ENCODE measurements at regions not wholly inside any gene's neighbourhood (a gene's known extent, or its start where the extent isn't known, plus 50 kb on each side); places are given as distances from the start of the nearest gene placed in this dataset.

- DNase-seq (ENCODE audit: low read depth) = no peak
Measured at GRCh38 chr15:70505936-70506912, 257.1 kb downstream of the UACA start.

- peak; percentile 80 for DNase-seq (ENCODE audit: low read depth)
Measured at GRCh38 chr15:70505411-70505919, 257.9 kb downstream of the UACA start.

- DNase-seq (ENCODE audit: low read depth) = no peak
Measured at GRCh38 chr15:70504988-70505387, 258.4 kb downstream of the UACA start.

GRCh38 chr15:70504299-70504951, 258.9 kb downstream of the UACA start:
- DNase-seq (ENCODE audit: low read depth) = peak; percentile 80

- DNase-seq (ENCODE audit: low read depth) = no peak
Measured at GRCh38 chr15:70503798-70504298, 259.5 kb downstream of the UACA start.

GRCh38 chr15:70503073-70503745, 260.1 kb downstream of the UACA start:
- no peak for DNase-seq (ENCODE audit: low read depth)

- no peak for DNase-seq (ENCODE audit: low read depth)
Measured at GRCh38 chr15:70502529-70502928, 260.8 kb downstream of the UACA start.

GRCh38 chr15:70501849-70502248, 261.5 kb downstream of the UACA start:
- no peak for DNase-seq (ENCODE audit: low read depth)

- DNase-seq (ENCODE audit: low read depth) = no peak
Measured at GRCh38 chr15:70501121-70501727, 262.1 kb downstream of the UACA start.

GRCh38 chr15:70499791-70500190, 263.6 kb downstream of the UACA start:
- no peak for DNase-seq (ENCODE audit: low read depth)

- no peak for DNase-seq (ENCODE audit: low read depth)
Measured at GRCh38 chr15:70498096-70498626, 265.2 kb downstream of the UACA start.

GRCh38 chr15:70497661-70498060, 265.7 kb downstream of the UACA start:
- DNase-seq (ENCODE audit: low read depth) = no peak

- no peak for DNase-seq (ENCODE audit: low read depth)
Measured at GRCh38 chr15:70495991-70496599, 267.3 kb downstream of the UACA start.

GRCh38 chr15:70494852-70495571, 268.3 kb downstream of the UACA start:
- DNase-seq (ENCODE audit: low read depth) = peak; percentile 92

- no peak for DNase-seq (ENCODE audit: low read depth)
Measured at GRCh38 chr15:70494517-70494851, 268.9 kb downstream of the UACA start.

- DNase-seq (ENCODE audit: low read depth) = no peak
Measured at GRCh38 chr15:70493787-70494516, 269.4 kb downstream of the UACA start.

GRCh38 chr15:70493376-70493775, 270.0 kb downstream of the UACA start:
- no peak for DNase-seq (ENCODE audit: low read depth)

- peak; percentile 88 for DNase-seq (ENCODE audit: low read depth)
Measured at GRCh38 chr15:70492240-70493177, 270.8 kb downstream of the UACA start.

- DNase-seq (ENCODE audit: low read depth) = no peak
Measured at GRCh38 chr15:70491641-70492040, 271.7 kb downstream of the UACA start.
